K562 (cell line): ENCODE measurements at regions not wholly inside any gene's neighbourhood (a gene's known extent, or its start where the extent isn't known, plus 50 kb on each side); places are given as distances from the start of the nearest gene placed in this dataset.

Experiments
- ATAC-seq: fragments of 200-7000 bp; cut with Tn5 transposase; 3 replicates; pipeline ENCODE4 v1.9.1; 2020; ENCODE audit warnings: moderate library complexity
- BruUV-seq: library from RNA; stranded (reverse); fragments of 400-500 nt; replicated peaks from 2 replicates; lab custom pipeline; 2021; lab: Mats Ljungman, UMichigan
- CTCF ChIA-PET: fragments of 300-600 bp; formaldehyde crosslinking; extraction: SDS; loops from one replicate; lab custom pipeline; 2021; ENCODE audit warnings: low intra/inter-chr PET ratio; lab: Yijun Ruan, JAX
- POLR2A ChIA-PET: fragments of 300-600, 350-650 bp; sonication (Branson Sonifier 250); formaldehyde crosslinking; extraction: SDS; loops from one replicate; lab custom pipeline; 2021; ENCODE audit warnings: antibody characterized with exemption, inconsistent platforms; lab: Yijun Ruan, JAX
- DNase-seq, 4 experiments: peaks; one replicate each; pipeline versions ENCODE4 v3.0.0 to v3.0.0-alpha.2; 2011 to 2018; ENCODE audit warnings: low spot score in 3 of 4, mixed read lengths in 3 of 4; ENCODE audit errors: extremely low read depth in 1 of 4
- FAIRE-seq: peaks from 2 replicates; lab custom pipeline; 2011; peaks lifted over from hg19 to GRCh38; lab: Jason Lieb, UNC
- H2AFZ ChIP-seq: 2 replicates; pipeline ENCODE4 v1.6.0; 2011; ENCODE audit warnings: low read depth, low read length, control low read depth, inconsistent platforms
- H3K27ac ChIP-seq: fragments of 200-600 bp; 3 replicates; pipeline ENCODE4 v1.8.0; 2011; ENCODE audit warnings: low read depth, mild to moderate bottlenecking, control low read depth, inconsistent platforms, low read length, moderate library complexity, mixed read lengths; ENCODE audit errors: extremely low read depth
- H3K27me3 ChIP-seq, 2 experiments: fragments of 300-600 bp in 1 of 2; 2 replicates in 1 of 2; 3 replicates in 1 of 2; pipeline versions ENCODE4 v1.6.0 to v1.8.0; 2011; ENCODE audit warnings: inconsistent platforms in 2 of 2, low read length in 2 of 2, mild to moderate bottlenecking in 1 of 2, mixed read lengths in 1 of 2, moderate library complexity in 1 of 2; ENCODE audit not compliant: control insufficient read depth in 2 of 2, insufficient read depth in 2 of 2
- H3K36me3 ChIP-seq: fragments of 300-600 bp; 3 replicates; pipeline ENCODE4 v1.8.0; 2011; ENCODE audit warnings: mild to moderate bottlenecking, low read length, inconsistent platforms; ENCODE audit not compliant: control insufficient read depth, insufficient read depth
- H3K4me1 ChIP-seq, 2 experiments: fragments of 200-600 bp in 1 of 2; replicated peaks in 1 of 2; 2 replicates in 1 of 2; 3 replicates in 1 of 2; pipeline versions ENCODE4 v1.5.1 to v1.8.0; 2011; ENCODE audit warnings: inconsistent platforms in 2 of 2, low read length in 2 of 2, mild to moderate bottlenecking in 1 of 2, mixed read lengths in 1 of 2, moderate library complexity in 1 of 2; ENCODE audit not compliant: control insufficient read depth in 2 of 2, insufficient read depth in 2 of 2
- H3K4me2 ChIP-seq: 2 replicates; pipeline ENCODE4 v1.6.1; 2011; ENCODE audit warnings: low read length, control low read depth, inconsistent platforms, mixed read lengths; ENCODE audit not compliant: insufficient read depth
- H3K4me3 ChIP-seq: fragments of 200-600 bp; sonication (generic), shearing (Covaris generic); 2 replicates; pipeline ENCODE4 v1.5.1; 2016; ENCODE audit warnings: control low read depth, inconsistent platforms
- H3K79me2 ChIP-seq: fragments of 200-600 bp; 3 replicates; pipeline ENCODE4 v1.8.0; 2011; ENCODE audit warnings: low read length, inconsistent platforms; ENCODE audit not compliant: control insufficient read depth, insufficient read depth
- H3K9ac ChIP-seq, 2 experiments: 2 replicates each; pipeline versions ENCODE4 v1.6.0 to v1.6.1; 2011; ENCODE audit warnings: low read depth in 2 of 2, low read length in 2 of 2, control low read depth in 1 of 2, inconsistent platforms in 1 of 2, mild to moderate bottlenecking in 1 of 2, mixed read lengths in 1 of 2; ENCODE audit not compliant: insufficient read depth in 1 of 2
- H3K9me1 ChIP-seq: one replicate; pipeline ENCODE4 v1.6.0; 2011; ENCODE audit warnings: inconsistent platforms, mild to moderate bottlenecking, low read length, moderate library complexity; ENCODE audit not compliant: control insufficient read depth, insufficient read depth
- H3K9me3 ChIP-seq: replicated peaks from 2 replicates; pipeline ENCODE4 v1.5.1; 2011; ENCODE audit warnings: low read depth, low read length, inconsistent platforms; ENCODE audit not compliant: control insufficient read depth, insufficient read depth
- H4K20me1 ChIP-seq: replicated peaks from 2 replicates; pipeline ENCODE4 v1.6.1; 2011; ENCODE audit warnings: low read length, inconsistent platforms, mixed read lengths; ENCODE audit not compliant: control insufficient read depth, insufficient read depth
- ARID2 ChIP-seq: fragments of 450-650 bp; IDR thresholded peaks from 2 replicates; pipeline ENCODE4 v1.6.1; 2017; ENCODE audit warnings: antibody characterized with exemption, mild to moderate bottlenecking
- CEBPZ ChIP-seq: fragments of 150-350 bp; IDR thresholded peaks from 2 replicates; pipeline ENCODE4 v1.6.1; 2014; ENCODE audit warnings: low read depth, mild to moderate bottlenecking, low read length, borderline replicate concordance
- ETV6 ChIP-seq, 3 experiments: fragments of 150-350 bp in 1 of 3; sonication (generic) in 1 of 3; formaldehyde crosslinking in 1 of 3; IDR thresholded peaks; 2 replicates each; pipeline versions ENCODE4 v1.6.1 to v1.8.0; 2014 to 2022; ENCODE audit warnings: borderline replicate concordance in 2 of 3, low read depth in 2 of 3, antibody characterized with exemption in 1 of 3, low read length in 1 of 3, mild to moderate bottlenecking in 1 of 3, missing genetic modification reagents in 1 of 3
- MCM2 ChIP-seq: fragments of 450-650 bp; IDR thresholded peaks from 2 replicates; pipeline ENCODE4 v1.6.1; 2017; ENCODE audit warnings: low read depth, mild to moderate bottlenecking
- RNF2 ChIP-seq: sonication (generic); IDR thresholded peaks from 2 replicates; pipeline ENCODE4 v1.6.1; 2016
- TAF9B ChIP-seq: fragments of 450-650 bp; IDR thresholded peaks from 2 replicates; pipeline ENCODE4 v1.6.1; 2018; ENCODE audit warnings: mild to moderate bottlenecking; ENCODE audit not compliant: partially characterized antibody
- ZNF212 ChIP-seq: fragments of 450-650 bp; formaldehyde crosslinking; IDR thresholded peaks from 2 replicates; pipeline ENCODE4 v1.4.0; 2020; ENCODE audit warnings: mild to moderate bottlenecking
- ZNF76 ChIP-seq: fragments of 250-450 bp; sonication (Bioruptor Pico); IDR thresholded peaks from 2 replicates; pipeline ENCODE4 v1.4.0; 2020; ENCODE audit warnings: mild to moderate bottlenecking, moderate library complexity, borderline replicate concordance
- WGBS: fragments of 100-300 bp; shearing (Covaris generic); methylation state at CpG from one replicate; pipeline ENCODE4 v1.1.6; 2016; ENCODE audit warnings: low coverage, mixed read lengths; ENCODE audit not compliant: insufficient coverage; ENCODE audit errors: missing lambda C conversion rate; 5-methylcytosine and 5-hydroxymethylcytosine counted together
- in situ Hi-C: fragments of 300-500 bp; cut with MboI; formaldehyde crosslinking; loops from 4 replicates; pipeline ENCODE4 v1.15.0; 2018; ENCODE audit warnings: inconsistent platforms, mixed read lengths
- intact Hi-C: fragments of 100-400 bp; cut with micrococcal nuclease; formaldehyde crosslinking; loops from 2 replicates; pipeline ENCODE4 v1.14.2; 2022

- no peak for FAIRE-seq
- 0% methylated on average over 1 of the region's 1 CpG for WGBS
- intact Hi-C loops = no loop called here
Observed at GRCh38 chr12:74971201-74971600, 238.4 kb downstream of the KCNC2 start.

More at GRCh38 chr12:74971201-74971600, 238.4 kb downstream of the KCNC2 start:
- no peak overlapping the region for H3K4me3 ChIP-seq
- TF ChIP-seq RNF2 = no peak
- TF ChIP-seq ARID2 = no peak
- TF ChIP-seq MCM2 = no peak
- TF ChIP-seq ZNF76 (CRISPR knock-in tag) = no peak
- TF ChIP-seq ZNF212 = no peak
- no peak for TF ChIP-seq TAF9B
- TF ChIP-seq ETV6 (IDR thresholded peaks at IDR 0.05; ENCODE audit: borderline replicate concordance in 1 of 2, low read depth in 2 of 2, low read length in 1 of 2) = no peak
- TF ChIP-seq ETV6 (CRISPR knock-in tag; IDR thresholded peaks at IDR 0.05; ENCODE audit: borderline replicate concordance) = no peak
- TF ChIP-seq CEBPZ = no peak
- H4K20me1 ChIP-seq = no peaks in the 10 kb centered on the region
- ATAC-seq (no peak), DNase-seq (no peak)
- H3K9me1 ChIP-seq = no peaks in the 10 kb centered on the region
- no peak overlapping the region for H3K9ac ChIP-seq
- BruUV-seq = no TSS peak
- no peak overlapping the region for H2AFZ ChIP-seq
- H3K27me3 ChIP-seq = no peaks in the 10 kb centered on the region
- no peak overlapping the region for H3K27ac ChIP-seq
- H3K4me1 ChIP-seq = no peaks in the 10 kb centered on the region
- CTCF ChIA-PET = no interaction called here
- no peaks in the 10 kb centered on the region for H3K9me3 ChIP-seq
- H3K79me2 ChIP-seq = no peaks in the 10 kb centered on the region
- in situ Hi-C loops = no loop called here
- POLR2A ChIA-PET = no interaction called here
- no peaks in the 10 kb centered on the region for H3K36me3 ChIP-seq
- H3K4me2 ChIP-seq = no peak overlapping the region
